ENCODE measurements at regions not wholly inside any gene's neighbourhood (a gene's known extent, or its start where the extent isn't known, plus 50 kb on each side); places are given as distances from the start of the nearest gene placed in this dataset.

DNA sequence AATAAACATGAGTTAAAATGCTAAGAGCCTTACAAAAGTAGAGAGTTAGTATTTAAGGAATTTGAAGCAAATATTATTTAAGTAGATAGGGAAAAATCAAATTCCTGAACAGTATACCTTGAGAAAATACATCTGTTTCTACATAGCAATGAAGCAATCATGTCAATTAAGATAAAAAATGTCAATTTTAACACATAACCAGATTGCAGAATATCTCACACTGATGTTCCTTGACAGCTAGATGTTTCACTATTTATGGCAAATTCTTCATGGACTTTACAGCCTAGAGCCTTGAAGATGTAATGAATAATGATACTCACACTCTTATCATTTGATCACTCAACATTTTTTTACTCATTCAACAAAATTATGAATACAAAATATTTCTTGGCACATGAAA is 708.2 kb upstream of the PTPRD start:
- no peak for DNase-seq (ENCODE audit: low read depth)

DNA sequence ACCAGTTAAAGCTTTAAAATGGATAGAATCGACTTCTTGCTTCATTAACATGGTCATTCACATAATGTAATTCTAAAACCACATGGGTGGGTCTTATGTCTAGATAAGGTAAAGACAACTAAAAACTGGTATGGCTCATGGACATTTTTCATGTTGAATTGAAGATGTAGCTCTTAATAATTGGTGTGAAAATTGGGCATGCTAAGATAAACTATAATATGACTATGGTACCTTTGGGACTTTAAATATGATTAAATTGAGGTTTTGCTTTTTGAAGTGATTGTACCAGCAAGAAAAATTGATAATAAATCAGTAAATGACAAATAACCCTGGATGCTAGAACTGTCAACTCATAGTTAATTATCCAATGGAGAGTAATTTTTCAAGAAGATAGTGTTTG is 710.7 kb upstream of the PTPRD start:
- DNase-seq (ENCODE audit: low read depth): no peak

- DNase-seq (ENCODE audit: low read depth): no peak
These were observed 713.4 kb upstream of the PTPRD start for GRCh38 chr9:11326231-11326630.

DNA sequence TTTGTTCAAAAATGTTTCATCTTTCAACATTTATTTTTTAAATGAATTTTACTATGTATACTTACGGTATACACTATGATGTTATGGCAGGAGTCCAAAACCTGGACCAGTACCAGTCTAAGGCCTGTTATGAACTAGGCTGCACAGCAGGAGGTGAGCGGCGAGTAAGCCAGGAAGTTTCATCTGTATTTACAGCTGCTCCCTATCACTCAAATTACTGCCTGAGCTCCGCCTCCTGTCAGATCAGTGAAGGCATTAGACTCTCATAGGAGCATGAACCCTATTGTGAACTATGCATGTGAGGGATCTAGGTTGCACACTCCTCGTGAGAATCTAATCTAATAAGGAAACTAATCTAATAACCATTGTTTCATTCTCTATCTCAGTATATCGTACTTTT is 715.5 kb upstream of the PTPRD start:
- no peak for DNase-seq (ENCODE audit: low read depth)

- no peak for DNase-seq (ENCODE audit: low read depth)
These were observed 722.2 kb upstream of the PTPRD start for GRCh38 chr9:11335011-11335410.

DNA sequence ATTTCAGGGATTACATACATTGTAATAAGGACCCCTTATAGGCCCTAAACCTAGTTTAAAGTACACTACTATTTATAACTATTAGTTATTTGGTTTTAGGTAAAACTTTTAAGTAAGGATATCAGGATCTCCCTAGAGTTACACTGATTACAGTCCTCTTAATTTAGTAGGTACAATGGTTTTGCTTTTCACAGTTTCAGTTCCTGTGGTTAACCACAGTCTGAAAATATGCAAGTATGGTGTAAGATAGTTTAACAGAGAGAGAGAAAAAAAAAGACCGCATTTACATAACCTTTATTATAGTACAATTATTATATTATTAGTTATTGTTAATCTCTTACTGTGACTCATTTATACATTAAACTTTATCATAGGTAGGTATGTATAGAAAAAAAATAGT is 725.3 kb upstream of the PTPRD start:
- DNase-seq (ENCODE audit: low read depth): no peak

DNA sequence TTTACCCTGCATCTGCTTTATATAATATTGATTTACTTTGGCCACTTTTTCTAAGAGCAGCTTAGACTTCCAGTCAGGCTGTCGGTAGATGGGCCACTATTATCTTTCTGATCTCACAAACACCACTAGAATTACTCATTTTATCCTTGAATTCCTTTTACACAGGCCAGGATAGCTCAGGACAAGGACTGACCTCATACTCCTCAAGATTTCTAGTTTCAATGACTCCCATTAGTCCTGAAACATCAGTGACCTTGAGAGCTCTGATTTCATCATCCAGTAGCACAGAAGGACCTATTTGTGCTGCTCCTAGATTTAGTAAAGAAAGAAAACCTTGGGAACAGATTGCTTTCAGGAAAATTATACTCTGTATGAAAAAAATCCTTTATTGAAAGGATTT is 727.9 kb upstream of the PTPRD start:
- no peak for DNase-seq (ENCODE audit: low read depth)

GRCh38 chr9:11347437-11347836 is 734.6 kb upstream of the PTPRD start:
- DNase-seq (ENCODE audit: low read depth): no peak

DNA sequence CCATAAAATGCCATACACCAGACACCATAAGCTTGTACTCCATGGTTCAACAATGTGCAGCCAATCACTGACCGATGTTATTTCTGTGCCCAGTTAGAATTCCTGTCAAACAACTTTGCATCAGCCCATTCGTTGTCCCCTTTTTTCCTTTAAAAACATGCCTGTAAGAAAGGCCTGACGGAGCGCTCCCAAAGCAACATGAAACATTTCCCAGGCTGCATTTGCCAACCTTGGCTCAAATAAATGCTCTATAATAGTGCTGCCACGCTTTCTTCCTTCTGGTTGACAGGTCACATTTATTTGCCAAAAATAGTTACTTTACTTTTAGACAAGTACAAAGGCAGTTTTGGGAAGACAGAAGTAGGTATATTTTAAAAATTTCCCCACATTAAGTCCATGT is 735.6 kb upstream of the PTPRD start:
- DNase-seq (ENCODE audit: low read depth): no peak

- DNase-seq (ENCODE audit: low read depth): no peak
These were observed 736.4 kb upstream of the PTPRD start for GRCh38 chr9:11349187-11349586.

DNA sequence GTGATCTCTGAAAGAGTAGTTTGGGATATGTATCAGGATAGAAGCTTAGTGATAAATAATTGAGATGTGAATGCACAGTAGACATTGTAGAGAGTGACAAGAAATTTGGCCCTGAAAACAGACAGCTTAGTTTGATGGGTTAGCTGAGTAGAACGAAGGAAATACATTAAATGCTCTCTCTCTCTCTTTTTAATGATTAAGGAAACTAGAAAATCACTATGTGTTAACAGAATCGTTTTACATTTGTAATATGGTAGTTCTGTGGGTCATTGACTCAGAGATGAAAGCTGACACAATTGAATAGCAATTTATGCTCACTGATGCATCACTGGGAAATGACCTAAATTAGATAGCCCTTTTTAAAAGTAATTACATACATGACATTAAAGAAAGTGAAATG is 739.8 kb upstream of the PTPRD start:
- DNase-seq (ENCODE audit: low read depth): no peak

GRCh38 chr9:11356067-11356466 is 743.3 kb upstream of the PTPRD start:
- no peak for DNase-seq (ENCODE audit: low read depth)

GRCh38 chr9:11366585-11367129 is 753.9 kb upstream of the PTPRD start:
- no peak for DNase-seq (ENCODE audit: low read depth)

- no peak for DNase-seq (ENCODE audit: low read depth)
These were observed 762.1 kb upstream of the PTPRD start for GRCh38 chr9:11374926-11375325.

DNA sequence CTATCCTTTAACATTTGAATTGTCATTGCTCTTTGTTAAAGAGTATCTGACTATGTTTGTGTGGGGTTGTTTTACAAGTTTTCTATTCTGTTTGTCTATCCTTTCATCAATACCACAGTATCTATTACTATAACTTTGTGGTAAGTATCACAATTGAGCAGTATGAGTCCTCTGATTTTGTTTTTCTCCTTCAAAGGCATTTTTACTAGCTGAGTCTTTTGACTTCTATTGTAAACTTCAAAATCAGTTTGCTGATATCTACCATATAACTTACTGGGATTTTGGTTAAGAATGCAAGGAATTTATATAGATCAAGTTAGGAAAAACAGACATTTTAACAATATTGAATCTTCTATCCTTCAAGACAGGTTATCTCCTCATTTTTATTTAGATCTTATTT is 789.8 kb upstream of the PTPRD start:
- DNase-seq (ENCODE audit: low read depth): no peak

DNA sequence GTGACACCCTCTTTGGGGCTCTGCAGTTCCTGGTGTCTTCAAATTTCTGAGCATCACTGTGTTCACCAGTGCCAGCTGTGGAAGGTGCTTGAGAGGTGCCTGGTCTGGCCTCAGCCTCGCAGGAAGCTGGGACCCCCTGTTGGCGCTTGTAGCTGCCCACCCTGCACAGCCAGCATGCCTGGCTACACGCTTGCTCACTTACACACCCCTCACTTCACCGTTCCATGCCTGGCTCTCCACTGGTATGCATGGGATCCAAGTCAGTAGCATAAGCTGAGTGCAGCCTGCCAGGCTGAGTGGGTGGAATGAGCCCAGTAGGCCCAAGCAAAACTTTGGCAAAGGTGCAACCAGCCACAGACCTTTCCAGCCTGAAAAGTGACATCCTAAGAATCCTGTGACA is 801.4 kb upstream of the PTPRD start:
- DNase-seq (ENCODE audit: low read depth): no peak

DNA sequence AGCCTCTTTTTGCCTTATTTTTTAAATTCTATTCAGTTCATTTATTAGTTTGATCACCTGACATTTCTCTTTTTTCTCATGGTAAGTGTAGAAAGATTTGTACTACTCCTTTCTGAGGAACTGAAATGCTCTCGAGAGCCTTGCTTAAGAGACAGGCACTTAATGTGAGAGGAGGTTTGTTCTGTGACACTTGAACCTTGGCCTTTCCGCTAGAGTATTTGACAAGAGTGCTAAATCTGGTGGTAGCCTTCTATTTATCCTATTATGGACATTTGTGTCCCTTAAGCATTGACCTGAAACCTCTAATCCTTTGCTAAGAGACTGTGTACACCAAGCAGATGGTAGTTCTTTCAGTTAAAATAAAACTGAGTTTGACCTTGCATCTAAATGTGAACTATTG is 805.0 kb upstream of the PTPRD start:
- no peak for DNase-seq (ENCODE audit: low read depth)

- DNase-seq (ENCODE audit: low read depth): no peak
These were observed 818.7 kb upstream of the PTPRD start for GRCh38 chr9:11431490-11431889.

DNA sequence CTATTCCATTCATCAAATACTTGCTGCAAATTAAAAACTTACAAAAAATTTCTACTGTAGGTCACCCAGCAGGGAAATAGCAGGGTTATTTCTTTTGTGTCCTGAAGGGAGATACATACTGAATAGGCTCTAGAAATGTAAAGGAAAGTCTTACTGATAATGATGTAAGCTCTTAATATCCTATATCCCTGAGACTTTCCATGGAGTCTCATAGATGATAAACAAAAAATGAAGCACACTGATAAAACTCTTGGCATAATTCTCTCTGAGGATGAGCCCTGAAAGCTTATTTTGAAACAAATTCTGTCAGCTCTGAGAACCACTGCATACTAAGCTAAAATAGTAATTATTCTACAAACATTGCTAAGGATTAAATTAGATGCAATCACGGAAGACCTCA is 819.6 kb upstream of the PTPRD start:
- no peak for DNase-seq (ENCODE audit: low read depth)

DNA sequence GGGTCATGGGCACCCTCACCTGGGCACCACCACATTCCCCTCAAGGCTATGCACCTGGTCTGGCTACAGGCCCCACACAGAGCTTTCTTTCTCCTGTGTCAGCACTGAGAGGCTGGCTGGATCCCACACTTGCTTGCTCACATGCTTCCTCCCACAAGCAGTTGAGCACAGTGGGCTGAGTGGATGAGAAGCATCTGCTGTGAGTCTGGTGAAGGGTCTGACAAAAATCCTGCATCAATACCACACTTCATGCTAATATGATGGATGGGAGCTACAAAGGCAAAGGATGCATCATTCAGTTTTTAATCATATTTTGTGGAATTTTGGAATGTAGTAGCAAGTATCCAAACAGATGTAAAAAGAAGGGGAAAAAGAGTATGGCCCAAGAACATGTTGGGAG is 830.8 kb upstream of the PTPRD start:
- no peak for DNase-seq (ENCODE audit: low read depth)

DNA sequence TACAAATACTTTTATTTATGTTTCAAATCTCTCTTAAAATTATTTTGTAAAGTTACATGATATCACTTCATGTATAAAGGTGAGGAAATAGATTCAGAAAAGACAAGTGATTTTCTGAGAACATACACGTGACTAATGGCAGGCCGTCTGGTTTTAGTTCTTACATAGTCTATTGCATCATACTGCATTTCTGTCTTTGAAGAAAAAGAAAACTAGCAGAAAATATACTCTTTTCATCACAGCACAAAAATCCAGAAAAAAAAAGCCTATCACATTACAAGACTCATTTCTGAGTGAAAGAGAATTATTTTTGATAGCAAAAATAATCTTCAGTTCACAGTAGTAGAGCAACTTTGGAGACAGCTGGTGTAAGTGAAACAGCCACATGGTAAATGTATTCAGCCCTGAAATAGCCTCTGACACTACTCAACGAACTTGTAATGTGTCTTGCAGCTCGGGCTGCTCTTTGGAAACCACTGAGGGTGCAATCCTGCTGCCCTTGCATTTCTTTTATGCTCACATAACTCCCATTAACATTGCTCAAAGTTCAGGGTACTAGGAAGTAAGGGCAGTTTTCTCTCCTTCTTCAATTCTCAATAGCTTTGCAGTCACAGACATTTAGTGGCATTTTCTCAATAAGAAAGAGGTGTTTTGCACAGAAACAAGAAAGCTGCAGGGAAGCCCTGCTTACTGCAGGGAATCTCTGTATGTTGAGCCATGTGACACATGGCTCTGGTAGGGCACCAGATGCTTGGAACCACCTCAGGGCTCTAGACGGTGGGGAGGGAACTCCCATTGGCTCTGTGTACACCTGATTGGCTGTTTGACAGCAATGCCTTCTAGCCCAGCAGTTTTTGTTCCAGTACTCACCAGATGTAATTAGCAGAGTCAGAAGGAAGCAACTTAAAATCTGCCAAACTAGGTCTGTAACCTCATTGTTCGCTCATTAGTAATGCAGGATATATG is 845.3 kb upstream of the PTPRD start:
- no peak for DNase-seq (ENCODE audit: low read depth)

DNA sequence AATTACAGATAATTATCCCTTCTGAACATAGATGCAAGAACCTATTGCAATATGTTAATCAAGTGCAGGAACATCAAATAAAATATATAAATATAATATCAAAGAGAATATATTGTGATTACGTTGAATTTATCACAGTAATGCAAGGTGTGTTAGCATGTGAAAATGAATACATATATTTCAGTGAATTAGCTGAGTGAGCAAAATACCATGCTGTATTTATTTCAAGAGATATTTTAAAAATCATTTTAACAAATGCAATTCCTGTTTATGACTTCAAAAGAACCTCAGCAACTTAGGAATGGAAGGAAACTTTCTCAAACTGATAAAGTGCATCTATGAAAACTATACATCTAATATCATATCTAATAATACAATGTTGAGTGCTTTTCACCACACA is 856.9 kb upstream of the PTPRD start:
- DNase-seq (ENCODE audit: low read depth): no peak

GRCh38 chr9:11471321-11471720 is 858.5 kb upstream of the PTPRD start:
- no peak for DNase-seq (ENCODE audit: low read depth)

DNA sequence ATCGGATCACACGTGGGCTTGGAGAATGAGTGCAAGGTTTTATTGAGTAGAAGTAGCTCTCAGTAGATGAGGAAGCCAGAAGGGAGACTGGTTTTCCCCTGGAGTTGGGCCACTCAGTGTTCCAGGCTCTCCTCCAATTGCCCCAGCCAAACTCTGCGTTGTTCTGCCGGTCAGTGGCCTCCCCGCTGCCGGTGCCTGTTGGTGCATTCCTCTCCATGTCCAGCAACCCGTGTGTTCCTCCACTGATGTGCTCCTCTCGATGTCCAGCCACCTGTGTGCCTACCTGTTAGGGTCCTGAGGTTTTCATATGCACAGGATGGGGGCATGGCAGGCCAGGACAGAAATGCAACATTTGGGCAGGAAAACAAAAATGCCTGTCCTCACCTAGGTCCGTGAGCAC is 888.0 kb upstream of the PTPRD start:
- no peak for DNase-seq (ENCODE audit: low read depth)
